ENCODE measurements at regions not wholly inside any gene's neighbourhood (a gene's known extent, or its start where the extent isn't known, plus 50 kb on each side); places are given as distances from the start of the nearest gene placed in this dataset.

DNA sequence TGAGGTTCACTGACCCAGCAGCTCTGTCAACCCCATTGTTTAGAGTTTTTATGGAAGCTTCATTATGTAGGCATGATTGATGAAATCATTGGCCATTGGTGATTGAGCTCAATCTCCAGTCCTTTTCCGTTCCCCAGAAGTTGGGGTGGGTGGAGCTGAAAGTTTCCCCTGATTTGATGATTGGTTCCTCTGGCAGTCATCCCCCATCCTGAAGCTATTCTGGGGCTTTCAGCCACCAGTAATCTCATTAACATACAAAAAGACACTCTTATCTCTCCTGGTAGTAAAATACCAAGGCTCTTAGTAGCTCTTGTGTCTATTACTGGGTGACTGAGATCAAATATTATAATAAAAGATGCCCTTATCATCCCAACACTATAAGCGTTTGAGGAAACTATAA, 67.1 kb downstream of the TANC2 start:
- TF ChIP-seq, protein P1, sequence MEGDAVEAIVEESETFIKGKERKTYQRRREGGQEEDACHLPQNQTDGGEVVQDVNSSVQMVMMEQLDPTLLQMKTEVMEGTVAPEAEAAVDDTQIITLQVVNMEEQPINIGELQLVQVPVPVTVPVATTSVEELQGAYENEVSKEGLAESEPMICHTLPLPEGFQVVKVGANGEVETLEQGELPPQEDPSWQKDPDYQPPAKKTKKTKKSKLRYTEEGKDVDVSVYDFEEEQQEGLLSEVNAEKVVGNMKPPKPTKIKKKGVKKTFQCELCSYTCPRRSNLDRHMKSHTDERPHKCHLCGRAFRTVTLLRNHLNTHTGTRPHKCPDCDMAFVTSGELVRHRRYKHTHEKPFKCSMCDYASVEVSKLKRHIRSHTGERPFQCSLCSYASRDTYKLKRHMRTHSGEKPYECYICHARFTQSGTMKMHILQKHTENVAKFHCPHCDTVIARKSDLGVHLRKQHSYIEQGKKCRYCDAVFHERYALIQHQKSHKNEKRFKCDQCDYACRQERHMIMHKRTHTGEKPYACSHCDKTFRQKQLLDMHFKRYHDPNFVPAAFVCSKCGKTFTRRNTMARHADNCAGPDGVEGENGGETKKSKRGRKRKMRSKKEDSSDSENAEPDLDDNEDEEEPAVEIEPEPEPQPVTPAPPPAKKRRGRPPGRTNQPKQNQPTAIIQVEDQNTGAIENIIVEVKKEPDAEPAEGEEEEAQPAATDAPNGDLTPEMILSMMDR (conservative IDR thresholded peaks at IDR 0.05): no peak
- no peak for TF ChIP-seq ZFX (IDR thresholded peaks at IDR 0.05)

All from C4-2B (cell line).